NCI-H1694 treated with DMSO at 0.1 percent for 48 hours (cell line): ENCODE measurements at regions not wholly inside any gene's neighbourhood (a gene's known extent, or its start where the extent isn't known, plus 50 kb on each side); places are given as distances from the start of the nearest gene placed in this dataset.
"Not testable (repeated sequence)": the region's sequence is repeated elsewhere in the genome, so short reads cannot be mapped to it uniquely, and the experiment has no call there.

ENCODE experiments used
- DNase-seq: peaks from one replicate; lab custom pipeline; 2025; lab: John Stamatoyannopoulos, UW

GRCh38 chr1:147103416-147104155 lies 68.7 kb downstream of the PRKAB2 start:
- DNase-seq = not testable (repeated sequence)

- no peak for DNase-seq
These were observed 73.1 kb downstream of the PRKAB2 start for GRCh38 chr1:147099192-147099591.

GRCh38 chr1:147098338-147098973 lies 73.8 kb downstream of the PRKAB2 start:
- not testable (repeated sequence) for DNase-seq

GRCh38 chr1:147095691-147096090 lies 76.6 kb downstream of the PRKAB2 start:
- DNase-seq = no peak

- no peak for DNase-seq
These were observed 80.5 kb downstream of the PRKAB2 start for GRCh38 chr1:147091801-147092200.

- no peak for DNase-seq
These were observed 82.8 kb downstream of the PRKAB2 start for GRCh38 chr1:147089457-147089856.

- no peak for DNase-seq
These were observed 86.1 kb downstream of the PRKAB2 start for GRCh38 chr1:147086129-147086528.

- peak; percentile 94 for DNase-seq
These were observed 87.8 kb downstream of the PRKAB2 start for GRCh38 chr1:147084273-147085096.

- no peak for DNase-seq
These were observed 88.4 kb downstream of the PRKAB2 start for GRCh38 chr1:147083919-147084272.

DNA sequence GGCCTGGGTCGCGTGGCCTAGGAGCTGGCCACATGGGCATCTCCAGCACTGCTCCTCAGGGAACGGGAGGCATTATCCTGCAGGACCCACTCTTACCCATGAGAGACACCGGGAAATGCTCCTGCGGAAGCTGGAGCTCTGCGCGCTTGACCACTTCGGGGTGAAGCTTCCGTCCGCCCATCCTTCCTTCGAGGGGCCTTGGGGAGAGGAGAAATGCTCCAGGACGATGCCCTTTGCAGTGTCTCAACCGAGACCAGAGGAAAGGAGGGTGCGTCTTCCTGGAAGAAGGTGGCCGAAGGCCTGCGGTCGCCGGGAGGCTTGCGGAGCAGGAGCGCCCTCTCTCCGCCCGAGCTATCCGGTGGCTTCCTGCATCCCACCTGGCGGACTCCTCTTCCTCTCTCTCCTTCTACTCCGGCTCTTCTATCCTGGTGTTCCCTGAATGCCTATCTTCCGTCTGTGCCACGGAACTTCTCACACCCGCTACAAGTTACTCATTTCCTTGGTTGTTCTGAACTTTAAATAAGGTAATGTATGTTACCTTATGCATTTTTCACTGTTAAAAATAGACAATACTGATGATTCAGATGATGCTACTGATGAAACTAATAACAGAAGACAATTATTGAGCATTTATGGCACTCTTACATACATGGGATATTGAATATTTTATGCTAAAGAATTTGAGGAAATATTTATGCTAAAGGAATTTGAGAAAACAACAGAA lies 91.4 kb downstream of the PRKAB2 start:
- no peak for DNase-seq

DNA sequence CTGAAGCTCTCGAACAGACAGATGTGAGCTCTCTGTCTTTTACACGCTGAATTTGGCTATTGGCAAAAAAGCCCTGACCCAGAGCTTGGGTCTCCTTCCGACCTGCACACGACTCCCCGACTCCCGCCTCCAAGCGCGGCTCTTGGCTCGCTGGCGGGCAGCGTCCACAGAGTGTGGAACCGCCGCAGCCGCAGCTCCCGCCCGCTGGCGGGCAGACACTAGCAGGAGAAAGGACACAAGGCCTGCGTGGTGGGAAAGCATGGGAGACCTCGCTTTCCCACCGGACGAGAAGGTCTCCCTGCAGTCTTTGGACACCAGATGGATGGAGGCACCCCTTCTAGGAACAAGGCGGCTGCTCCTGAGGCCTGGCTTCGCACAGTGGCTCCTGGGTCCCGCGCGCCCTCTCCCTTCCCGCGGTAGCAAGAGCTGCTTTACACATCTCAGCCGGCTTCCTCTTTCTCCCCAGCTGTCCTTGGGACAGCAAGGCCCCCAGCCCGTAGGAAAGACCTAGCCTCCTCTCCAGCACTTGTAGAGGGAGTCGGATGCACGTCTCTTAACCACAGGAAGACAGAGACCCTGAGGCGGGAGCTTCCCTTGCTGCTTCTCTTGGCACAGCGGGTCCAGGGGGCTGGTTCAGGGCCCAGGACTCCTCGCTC lies 92.1 kb downstream of the PRKAB2 start:
- no peak for DNase-seq

- no peak for DNase-seq
These were observed 92.8 kb downstream of the PRKAB2 start for GRCh38 chr1:147079400-147080005.

DNA sequence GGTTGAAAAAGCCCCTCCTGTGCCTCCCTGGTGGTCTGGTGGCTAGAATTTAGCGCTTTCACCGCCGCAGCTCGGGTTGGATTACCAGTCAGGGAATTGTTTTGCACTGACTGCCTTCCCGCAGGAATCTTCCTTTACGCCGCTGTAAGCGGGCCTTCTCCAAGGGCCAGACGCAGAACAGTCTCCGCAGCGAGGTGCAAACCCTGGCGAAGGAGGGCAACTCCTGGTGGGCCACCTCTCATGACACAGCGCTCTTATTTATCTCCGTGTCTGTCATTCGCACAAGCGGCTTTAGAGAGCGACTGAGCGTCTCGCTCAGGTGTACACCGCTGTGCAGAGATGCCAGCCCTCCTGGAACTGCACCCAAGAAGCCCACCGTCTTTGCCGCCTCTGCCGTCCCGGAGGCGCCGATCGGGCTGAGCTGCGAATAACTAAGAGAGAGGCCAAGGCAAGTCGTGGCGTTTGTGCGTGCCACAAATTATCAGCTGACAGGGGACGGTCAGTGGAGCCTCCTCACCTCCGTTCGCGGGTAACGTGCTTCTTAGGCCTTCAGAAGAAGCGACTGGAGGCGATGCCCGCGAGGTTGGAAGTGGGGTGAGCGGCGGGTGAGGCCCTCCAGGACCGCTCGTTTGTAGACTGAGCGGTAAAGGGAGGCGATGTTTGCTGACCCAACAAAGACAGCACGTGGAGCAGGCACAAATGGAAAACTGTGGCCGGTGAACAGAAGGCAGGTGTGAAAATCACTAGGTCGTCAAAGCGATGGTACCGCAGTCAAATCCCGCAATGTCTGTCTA lies 93.5 kb downstream of the PRKAB2 start:
- DNase-seq = no peak

GRCh38 chr1:147077936-147078605 lies 94.2 kb downstream of the PRKAB2 start:
- no peak for DNase-seq

DNA sequence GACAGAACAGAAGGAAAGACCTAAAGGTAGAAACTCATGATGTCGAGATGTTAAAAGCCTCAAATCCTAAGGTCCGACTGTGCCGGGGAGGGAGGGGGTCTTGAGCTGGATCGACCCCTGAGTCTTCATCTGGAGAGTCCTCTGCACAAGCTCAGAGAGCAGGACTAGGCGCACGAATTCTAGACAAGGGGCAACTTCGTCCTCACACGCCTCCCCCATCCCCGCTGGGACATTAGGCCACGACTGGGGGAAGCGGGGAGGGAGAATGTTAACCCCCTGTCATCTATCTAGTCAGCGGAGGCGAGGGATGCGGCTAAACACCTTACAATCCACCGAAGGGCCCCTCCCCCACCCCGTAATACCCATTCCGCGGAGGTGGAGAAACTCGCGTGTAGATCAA lies 94.7 kb downstream of the PRKAB2 start:
- DNase-seq = no peak

DNA sequence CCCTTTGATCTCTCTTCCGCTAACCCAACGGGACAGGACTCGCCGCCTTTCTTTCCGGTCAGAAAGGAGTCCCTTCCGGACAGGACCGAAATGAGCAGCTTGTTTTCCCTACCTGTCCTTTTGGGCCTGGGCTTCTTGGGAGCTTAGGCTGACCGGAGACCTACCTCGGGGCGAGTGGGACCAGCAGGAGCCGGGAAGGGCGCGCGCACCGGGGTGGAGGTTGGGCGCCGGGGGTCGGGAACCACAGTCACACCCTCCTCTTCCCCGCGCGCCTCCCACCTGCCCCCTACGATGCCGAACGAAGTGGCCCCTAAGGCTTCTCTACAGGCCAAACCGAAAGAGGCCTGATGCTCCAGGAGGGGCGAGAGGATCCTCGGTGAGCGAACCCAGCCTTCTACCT lies 95.2 kb downstream of the PRKAB2 start:
- DNase-seq = no peak

DNA sequence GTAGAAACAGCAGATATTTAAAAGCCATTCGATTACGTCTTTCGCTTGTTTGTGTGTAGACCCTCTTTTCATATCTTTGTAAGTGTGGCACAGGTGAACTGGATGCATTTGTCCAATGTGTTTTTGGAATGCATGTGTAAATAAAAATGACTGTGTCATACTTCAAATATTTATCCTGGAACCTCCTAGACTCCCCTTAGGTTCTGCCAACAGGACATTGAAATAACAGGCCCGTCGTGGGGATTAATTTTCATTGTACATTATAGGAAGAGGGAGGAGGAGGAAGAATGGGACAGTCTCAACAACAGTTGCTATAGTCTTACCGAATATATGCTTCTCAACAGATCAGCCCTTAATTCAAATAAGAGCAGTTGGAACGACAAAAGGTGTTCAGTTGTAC lies 95.8 kb downstream of the PRKAB2 start:
- no peak for DNase-seq

DNA sequence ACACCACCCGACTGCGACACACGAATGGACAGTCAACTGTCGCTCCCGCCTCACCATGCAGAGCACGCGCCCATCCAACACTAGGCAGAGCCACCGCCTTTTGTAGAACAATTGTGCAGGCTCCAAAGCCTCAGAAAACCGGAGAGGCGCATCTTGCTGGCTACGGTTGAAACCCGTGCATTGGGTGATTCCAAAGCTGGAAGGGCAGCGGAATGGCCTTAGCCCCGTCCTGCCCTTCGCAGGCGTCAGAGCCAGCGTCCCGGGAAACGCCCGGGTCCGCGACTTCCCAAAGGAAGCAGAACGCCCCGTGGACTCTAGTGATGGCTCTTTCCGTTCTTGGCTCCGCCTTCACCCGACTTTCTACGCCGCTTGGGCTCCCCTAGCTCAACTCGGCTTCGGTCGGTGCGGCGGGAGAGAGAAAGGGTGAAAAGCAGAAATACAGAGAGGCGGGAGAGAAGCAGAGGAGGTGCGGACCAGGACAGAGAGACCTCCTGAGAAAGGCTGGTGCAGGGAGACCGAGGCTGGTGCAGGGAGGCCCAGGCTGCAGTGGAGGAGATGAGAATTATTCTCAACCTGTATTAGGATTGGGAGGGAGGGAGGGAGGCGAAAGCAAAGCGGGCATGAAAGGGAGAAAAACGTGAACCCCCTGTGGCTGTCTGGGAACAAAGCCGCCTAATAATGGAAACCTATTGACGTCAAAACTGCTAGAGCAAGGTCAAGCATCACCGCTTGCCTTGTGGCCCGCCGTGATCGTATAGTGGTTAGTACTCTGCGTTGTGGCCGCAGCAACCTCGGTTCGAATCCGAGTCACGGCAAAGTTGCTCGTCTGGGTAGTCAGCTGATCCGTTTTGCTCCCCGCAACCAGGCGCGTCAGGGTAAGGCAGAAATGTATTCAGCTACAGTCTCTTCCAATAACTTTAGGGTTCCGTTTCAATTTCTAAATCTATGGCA lies 99.5 kb downstream of the PRKAB2 start:
- DNase-seq = no peak

GRCh38 chr1:147071142-147071541 lies 101.1 kb downstream of the PRKAB2 start:
- no peak for DNase-seq
